Choroid plexus epithelial cell (primary cell): ENCODE measurements at regions not wholly inside any gene's neighbourhood (a gene's known extent, or its start where the extent isn't known, plus 50 kb on each side); places are given as distances from the start of the nearest gene placed in this dataset.

Source experiments
- DNase-seq: peaks from one replicate; pipeline ENCODE4 v3.0.0-alpha.2; 2010; ENCODE audit warnings: low read depth
- H3K4me3 ChIP-seq: 2 replicates; pipeline ENCODE4 v1.5.1; 2011; ENCODE audit warnings: low read depth, mild to moderate bottlenecking, control low read depth, low read length, moderate library complexity
- TF ChIP-seq, protein P1 (sequence below): conservative IDR thresholded peaks from 2 replicates; pipeline ENCODE4 v1.5.1; 2011; ENCODE audit warnings: low read depth, mild to moderate bottlenecking, control low read depth, inconsistent platforms, low read length, moderate library complexity

DNA sequence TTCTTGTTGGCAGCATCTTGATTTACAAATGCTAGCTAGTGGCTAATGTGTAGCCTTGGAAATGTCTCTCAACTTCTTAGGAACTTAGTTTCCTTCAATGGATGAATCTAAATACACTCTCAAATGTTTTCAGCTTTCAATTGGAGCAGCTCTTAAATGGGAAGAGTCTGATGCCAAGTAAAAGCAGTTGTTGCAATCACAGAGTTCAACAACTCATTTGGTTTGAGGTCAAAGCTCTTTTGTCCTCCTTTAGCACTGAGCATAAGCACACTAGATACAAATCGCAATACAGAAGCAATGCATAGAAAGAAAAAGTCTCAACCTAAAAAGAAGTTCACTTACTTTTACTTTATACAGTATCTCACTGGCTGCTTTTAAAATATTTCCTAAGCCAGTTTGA is 986.1 kb upstream of the FLRT2 start:
- TF ChIP-seq, protein P1, sequence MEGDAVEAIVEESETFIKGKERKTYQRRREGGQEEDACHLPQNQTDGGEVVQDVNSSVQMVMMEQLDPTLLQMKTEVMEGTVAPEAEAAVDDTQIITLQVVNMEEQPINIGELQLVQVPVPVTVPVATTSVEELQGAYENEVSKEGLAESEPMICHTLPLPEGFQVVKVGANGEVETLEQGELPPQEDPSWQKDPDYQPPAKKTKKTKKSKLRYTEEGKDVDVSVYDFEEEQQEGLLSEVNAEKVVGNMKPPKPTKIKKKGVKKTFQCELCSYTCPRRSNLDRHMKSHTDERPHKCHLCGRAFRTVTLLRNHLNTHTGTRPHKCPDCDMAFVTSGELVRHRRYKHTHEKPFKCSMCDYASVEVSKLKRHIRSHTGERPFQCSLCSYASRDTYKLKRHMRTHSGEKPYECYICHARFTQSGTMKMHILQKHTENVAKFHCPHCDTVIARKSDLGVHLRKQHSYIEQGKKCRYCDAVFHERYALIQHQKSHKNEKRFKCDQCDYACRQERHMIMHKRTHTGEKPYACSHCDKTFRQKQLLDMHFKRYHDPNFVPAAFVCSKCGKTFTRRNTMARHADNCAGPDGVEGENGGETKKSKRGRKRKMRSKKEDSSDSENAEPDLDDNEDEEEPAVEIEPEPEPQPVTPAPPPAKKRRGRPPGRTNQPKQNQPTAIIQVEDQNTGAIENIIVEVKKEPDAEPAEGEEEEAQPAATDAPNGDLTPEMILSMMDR: no peak
- DNase-seq: peak; percentile 18
- H3K4me3 ChIP-seq: no peak overlapping the region

DNA sequence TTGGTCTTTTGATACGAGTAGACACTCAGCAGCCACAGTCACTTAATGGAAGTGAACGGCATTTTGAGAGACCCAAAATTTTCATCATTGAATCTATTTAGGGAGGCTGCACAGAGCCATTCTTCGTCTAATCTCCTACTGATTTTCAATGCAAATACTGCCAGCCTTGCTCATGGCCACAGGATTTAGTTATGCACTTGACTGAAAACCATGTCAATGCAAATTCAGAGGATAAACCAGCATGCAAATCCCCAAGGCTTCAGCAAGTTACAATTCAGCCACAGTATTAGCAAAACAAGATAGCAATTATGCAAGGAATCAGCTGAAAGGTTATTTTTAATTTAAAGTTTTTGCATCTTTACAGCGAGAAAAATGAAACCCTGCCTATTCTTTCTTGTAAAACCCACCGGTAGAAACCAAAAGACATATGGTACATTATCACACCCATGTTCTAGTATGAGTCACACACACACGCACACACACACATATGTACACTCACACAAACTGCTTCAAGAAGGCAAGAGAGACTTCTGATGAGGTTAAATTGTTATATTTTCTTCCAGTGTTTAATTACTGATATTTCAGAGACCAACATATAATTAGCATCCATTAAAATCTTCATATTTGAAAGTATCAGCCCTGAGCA is 985.3 kb upstream of the FLRT2 start:
- H3K4me3 ChIP-seq: no peak overlapping the region
- no peak for DNase-seq
- TF ChIP-seq, protein P1: no peak

DNA sequence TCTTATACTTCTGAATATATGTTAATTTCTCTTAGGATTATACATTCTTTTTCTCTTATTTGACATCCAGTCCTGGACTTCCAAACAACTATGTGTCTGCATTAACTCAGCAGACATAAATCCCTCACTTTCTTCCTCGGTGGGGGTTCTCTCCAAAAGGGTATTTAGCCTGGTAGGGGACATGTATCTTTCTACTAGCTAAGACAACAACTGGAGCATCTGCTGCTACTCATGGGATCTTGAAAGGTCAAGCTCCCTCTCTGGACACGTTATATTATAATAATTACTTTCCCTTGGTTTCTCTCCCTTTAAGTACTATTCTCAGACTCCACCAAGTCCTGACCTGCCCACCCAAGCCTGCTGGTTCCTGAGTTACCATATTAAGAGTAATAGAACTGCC is 983.7 kb upstream of the FLRT2 start:
- no peak overlapping the region for H3K4me3 ChIP-seq
- TF ChIP-seq, protein P1: no peak
- DNase-seq: no peak

DNA sequence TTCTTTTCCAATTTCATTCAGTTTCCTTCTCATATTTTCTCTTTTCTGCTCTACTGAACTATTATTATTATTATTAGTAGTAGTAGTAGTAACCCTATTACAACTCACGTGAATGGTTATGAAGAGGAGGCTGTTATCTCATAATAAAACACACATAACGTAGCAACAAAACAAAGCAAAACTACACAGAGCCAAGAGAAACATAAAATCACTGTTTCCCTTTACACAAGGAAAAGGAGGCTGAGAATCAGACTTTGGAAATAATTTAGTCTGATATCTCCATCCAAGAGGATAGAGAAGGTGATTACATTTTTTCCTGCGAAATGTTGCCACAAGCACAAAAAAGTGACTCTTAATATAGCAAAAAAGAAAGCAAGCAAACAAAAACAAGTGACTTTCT is 975.8 kb upstream of the FLRT2 start:
- no peak for DNase-seq
- no peak overlapping the region for H3K4me3 ChIP-seq
- TF ChIP-seq, protein P1: no peak

DNA sequence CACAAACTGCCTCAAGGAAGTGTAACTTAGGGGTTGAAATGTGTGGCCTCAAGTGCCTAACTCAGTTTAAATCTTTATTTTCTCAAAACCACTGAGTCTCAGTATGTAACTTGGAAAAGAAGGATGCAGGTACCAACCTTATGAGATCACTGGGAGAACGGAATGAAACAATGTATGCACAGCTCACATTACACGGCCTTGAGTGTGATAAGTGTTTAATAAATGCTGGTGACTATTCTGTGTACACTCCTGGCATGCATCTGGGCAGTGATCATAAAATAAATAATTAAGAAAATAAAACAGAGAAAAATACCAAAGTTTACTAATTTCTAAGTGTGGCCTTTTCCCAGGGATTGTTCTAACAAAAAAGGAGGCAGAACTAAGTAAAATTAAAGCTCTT is 974.5 kb upstream of the FLRT2 start:
- H3K4me3 ChIP-seq: no peak overlapping the region
- no peak for DNase-seq
- TF ChIP-seq, protein P1: no peak

DNA sequence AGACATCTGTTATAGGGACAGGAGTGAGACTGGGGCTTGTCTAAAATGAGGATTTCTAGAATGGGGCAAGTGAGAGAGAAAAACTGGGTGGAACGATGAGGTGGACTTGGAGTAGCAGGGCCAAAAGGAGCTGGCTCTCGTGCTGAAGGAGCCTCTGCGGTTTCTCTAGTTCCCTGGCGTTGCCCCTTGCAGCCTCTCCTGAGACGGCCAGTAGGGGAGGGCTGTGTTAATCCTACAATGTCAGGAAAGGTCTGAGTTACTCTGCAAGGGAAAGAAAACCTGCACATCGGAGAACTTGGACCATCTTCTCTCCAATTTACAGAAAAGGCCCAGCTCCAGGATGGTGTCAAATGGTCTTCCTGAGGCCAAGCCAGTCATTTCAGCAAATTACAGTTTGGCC is 963.8 kb upstream of the FLRT2 start:
- TF ChIP-seq, protein P1: no peak
- H3K4me3 ChIP-seq: no peak overlapping the region
- no peak for DNase-seq

DNA sequence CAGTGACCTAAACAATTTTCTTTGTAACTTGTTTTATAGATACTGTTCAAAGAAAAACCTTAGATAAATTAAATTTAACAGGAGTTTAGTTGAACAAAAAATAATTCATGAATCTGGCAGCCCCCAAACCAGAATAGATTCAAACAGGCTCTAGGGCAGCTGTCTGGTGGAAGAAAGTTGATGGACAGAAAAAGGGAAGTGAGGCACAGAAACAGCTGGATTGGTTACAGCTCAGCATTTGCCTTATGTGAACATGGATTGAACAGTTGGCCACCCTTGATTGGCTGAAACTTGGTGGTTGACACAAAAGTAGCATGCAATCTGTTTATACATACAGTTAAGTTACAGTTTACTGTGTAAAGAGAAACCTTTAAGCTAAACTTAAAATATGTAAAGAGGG is 954.3 kb upstream of the FLRT2 start:
- TF ChIP-seq, protein P1: no peak
- no peak overlapping the region for H3K4me3 ChIP-seq
- DNase-seq: no peak
